GM19463 (cell line): ENCODE measurements at regions not wholly inside any gene's neighbourhood (a gene's known extent, or its start where the extent isn't known, plus 50 kb on each side); places are given as distances from the start of the nearest gene placed in this dataset.
A peak's percentile ranks its signal among the peaks of the same experiment; 100 is the strongest.
"Not testable (repeated sequence)": the region's sequence is repeated elsewhere in the genome, so short reads cannot be mapped to it uniquely, and the experiment has no call there.

Experiments used
- ATAC-seq: cut with Tn5 transposase; IDR thresholded peaks from one replicate; pipeline ENCODE4 v1.9.1; 2021; ENCODE audit warnings: mild to moderate bottlenecking, moderate library complexity; ENCODE audit not compliant: unreplicated experiment

DNA sequence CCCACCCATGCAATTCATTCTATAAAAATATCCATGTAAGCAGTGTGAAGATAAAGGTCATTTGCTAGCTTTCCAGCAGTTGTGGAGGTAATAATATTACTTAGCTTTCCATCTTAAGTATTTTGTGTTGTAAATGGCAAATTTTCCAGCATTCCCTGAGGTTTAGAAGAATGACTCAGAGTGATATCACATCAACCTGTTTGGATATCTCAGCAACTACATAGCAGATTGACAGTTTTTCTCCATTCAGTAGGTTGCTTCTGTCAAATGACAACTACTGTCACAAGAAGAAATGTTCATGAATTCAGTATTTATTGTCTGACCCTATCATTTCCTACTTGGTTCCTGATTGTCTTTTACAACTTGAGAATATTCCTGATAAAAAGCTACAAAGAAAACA lies 434.9 kb upstream of the GALNTL6 start:
- ATAC-seq = no peak

DNA sequence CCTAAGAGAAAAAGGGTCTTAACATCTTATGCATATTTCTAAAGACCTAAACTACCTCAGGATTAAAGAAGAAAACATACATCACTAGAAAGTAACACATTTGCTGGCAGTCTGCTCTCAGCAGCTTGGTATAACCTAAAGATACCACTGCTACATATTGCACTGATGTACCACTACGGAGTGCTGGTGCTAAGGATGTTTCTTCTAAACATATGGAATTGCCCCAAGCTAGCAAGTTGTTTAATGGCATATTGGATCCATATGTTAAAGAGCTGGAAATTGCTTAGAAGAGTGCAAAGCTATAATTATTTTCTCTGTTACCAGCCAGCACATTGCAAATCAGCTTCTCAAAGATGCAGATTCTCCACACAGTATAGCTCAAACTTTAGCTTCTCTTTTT lies 436.5 kb upstream of the GALNTL6 start:
- ATAC-seq = no peak

DNA sequence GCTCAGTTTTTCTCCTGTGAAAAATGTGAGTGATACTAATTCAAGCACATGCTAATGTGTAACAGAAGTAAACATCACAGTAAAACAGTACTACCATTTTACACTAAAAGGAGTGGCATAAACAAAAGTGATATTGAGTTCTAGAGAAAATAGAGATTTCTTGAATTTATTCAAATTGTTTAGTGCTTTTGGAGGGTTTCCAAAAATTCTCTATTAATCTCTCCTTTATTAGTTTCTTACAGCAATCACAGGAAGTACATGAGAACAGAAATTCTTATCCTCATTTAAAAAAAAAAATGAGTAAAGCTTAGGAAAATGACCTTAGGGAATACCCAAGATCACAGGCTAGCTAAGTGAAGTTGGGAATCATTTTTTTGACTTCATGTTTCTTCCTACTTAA lies 459.7 kb upstream of the GALNTL6 start:
- no peak for ATAC-seq

DNA sequence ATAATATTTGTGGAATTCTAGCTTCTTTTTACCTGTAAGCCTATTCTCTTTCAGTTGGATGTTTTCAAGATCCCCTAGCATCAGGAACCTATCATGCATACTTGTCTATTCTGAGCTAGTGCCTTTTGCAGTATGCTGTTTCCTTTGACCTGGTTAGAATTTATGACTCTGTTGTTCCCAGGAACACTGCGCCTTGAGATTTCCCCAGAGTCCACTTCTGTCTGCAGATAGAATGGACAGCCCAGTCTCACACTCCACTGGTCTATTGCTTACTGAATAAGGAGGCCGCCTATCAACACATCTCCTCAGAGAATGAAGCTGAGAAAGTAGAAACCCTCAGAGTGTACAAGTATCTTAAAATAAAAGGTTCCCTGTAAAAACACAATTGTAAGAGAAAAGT lies 465.1 kb upstream of the GALNTL6 start:
- no peak for ATAC-seq

DNA sequence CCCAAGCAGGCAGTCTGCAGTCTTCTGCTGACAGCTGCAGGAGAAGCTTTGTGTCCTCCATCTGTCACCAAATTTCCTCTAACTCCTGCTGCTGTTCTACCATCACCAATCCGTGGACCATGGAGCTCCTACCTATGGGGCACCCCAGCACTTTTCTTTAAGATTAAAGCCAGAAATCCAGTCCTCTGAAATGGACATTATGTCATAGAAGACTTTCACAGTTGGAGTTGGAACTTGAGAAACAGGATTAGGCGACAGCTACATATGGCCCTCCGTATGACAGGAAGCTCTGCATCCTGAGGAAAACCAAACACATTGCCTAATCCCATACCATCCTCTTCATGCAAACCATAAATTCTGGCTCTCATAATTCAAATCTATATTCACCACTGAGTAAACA lies 470.6 kb upstream of the GALNTL6 start:
- ATAC-seq = no peak

DNA sequence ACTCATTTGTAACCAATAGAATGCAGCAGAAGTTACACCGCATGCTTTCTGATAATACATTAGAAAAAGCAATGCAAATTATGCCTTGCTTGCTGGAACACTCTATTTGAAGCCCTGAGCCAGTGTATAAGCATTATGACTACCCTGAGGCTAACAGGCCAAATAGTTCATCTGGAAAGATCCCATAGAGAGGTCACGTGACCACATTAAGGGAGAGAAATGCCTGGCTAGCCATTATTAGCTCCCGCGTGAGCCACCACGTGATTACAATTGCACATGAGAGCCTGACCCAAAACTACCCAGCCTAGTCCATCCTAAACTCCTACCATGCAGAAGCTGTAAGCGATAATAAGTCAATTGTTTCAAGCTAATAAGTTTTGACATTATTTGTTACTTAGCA lies 472.9 kb upstream of the GALNTL6 start:
- ATAC-seq = no peak

DNA sequence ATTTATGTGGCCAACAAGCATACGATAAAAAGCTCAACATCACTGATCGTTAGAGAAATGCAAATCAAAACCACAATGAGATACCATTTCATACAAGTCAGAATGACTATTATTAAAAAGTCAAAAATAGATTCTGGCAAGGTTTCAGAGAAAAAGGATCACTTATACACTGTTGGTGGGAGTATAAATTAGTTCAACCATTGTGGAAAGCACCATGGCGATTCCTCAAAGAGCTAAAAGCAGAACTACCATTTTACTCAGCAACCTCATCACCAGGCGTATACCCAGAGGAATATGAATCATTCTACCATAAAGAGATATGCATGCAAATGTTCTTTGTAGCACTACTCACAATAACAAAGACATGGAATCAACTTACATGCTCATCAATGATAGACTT lies 478.7 kb upstream of the GALNTL6 start:
- peak; percentile 70 for ATAC-seq

DNA sequence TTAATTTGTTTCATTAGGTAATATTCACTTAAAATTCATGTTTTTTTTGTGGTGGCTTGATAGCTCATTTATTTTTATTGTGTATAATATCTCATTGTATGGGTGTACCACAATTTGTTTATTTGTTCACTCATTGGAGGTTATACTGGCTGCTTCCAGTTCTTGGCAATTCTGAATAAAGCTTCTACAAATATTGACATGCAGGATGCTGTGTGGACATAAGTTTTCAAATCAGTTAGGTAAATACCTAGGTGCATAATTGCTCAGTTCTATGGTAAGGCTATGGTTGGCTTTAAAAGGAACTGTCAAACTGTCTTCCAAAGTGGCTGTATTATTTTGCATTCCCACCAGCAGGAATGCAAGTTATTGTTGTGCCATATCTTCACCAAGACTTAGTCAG lies 504.5 kb upstream of the GALNTL6 start:
- no peak for ATAC-seq

DNA sequence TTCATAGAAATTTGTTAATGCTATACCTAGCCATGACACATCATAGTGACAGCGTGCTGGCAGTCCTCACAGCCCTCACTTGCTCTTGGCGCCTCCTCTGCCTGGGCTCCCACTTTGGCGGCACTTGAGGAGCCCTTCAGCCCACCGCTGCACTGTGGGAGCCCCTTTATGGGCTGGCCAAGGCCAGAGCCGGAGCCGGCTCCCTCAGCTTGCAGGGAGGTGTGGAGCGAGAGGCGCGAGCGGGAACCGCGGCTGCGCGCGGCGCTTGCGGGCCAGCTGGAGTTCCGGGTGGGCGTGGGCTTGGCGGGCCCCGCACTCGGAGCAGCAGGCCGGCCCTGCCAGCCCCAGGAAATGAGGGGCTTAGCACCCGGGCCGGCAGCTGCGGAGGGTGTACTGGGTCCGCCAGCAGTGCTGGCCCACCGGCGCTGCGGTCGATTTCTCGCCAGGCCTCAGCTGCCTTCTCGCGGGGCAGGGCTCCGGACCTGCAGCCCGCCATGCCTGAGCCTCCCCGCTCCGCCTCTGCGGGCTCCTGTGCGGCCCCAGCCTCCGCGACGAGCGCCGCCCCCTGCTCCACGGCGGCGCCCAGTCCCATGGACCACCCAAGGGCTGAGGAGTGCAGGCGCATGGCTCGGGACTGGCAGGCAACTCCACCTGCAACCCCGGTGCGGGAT lies 515.0 kb upstream of the GALNTL6 start:
- ATAC-seq = not testable (repeated sequence)

DNA sequence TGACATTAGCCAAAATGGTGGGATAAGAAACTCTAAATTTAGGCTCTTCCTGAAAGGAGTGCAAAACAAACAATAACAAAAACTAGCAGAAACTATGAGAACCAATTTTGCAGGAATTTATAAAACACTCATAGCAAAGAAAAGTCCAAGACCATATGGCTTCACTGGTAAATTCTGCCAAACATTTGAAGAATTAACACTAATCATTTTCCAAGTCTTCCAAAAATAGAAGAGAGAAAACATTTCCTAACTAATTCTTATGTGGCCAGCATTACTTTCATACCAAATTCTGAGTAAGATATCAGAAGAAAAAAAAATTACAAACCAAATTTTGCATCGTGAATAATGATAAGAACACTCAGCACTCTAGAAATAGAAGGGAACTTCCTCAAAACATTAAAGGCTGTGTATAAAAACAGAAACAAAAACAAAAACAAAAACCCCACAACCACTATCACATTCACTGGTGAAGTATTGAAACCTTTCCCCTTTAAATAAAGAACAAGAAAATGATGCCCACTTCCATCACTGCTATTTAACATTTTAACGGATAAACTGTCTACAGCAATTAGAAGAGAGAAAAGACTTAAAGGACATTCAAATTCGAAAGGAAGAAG lies 524.3 kb upstream of the GALNTL6 start:
- ATAC-seq = no peak

DNA sequence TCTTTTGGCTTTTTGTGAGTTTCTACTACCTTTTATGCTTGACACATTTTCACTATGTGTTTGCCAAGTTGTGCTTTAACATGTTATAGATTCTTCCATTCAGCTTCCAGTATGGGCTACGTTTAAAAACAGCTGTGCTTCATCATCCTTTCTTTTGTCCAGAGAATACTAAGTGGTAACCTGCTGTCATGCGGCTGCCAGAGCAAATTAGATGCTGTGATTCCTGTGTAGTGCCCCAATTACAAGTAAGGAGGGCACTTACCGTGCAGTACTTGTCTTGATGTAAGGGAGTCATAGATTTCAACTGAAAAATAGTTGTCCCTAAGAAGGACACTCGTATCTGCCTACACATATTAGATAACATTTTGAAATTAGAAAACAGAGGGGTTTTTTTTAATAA lies 531.8 kb upstream of the GALNTL6 start:
- no peak for ATAC-seq

DNA sequence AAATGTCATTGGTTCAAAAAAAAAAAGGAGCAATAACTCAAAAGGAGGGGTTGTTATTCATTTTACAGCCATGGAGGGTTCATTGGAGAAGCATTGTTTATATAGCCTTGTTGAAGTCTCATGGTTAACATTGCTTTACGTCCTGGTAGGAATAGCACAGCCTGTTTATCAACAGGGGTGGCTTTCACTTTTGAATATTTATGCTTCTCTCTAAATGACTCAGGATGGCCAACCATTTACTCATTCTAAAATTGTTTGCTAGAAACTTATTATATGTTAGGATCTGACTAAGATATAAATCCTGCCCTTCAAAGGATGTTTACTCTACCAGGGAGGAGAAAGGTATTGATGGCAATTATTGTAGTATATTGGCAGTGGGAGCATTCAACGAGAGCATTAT lies 534.1 kb upstream of the GALNTL6 start:
- ATAC-seq = no peak

DNA sequence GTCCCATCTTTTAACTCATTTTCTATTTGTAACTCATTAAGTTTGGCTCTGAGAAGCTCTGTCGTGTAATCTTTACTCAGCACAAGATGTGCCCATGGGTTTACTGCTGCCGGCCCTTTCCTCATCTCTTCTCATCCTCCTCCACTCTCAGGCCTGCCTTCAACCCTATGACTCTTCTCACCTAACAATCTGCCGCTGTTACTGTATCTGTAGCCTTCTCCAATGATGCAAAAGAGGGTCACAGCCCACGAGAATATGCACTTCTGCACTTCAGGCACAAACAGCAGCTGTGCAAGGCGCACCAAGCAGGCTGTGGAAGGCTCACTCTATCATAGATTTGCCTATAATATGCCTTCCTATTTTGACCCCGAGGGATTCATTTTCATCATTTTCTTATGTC lies 546.5 kb upstream of the GALNTL6 start:
- ATAC-seq = no peak

DNA sequence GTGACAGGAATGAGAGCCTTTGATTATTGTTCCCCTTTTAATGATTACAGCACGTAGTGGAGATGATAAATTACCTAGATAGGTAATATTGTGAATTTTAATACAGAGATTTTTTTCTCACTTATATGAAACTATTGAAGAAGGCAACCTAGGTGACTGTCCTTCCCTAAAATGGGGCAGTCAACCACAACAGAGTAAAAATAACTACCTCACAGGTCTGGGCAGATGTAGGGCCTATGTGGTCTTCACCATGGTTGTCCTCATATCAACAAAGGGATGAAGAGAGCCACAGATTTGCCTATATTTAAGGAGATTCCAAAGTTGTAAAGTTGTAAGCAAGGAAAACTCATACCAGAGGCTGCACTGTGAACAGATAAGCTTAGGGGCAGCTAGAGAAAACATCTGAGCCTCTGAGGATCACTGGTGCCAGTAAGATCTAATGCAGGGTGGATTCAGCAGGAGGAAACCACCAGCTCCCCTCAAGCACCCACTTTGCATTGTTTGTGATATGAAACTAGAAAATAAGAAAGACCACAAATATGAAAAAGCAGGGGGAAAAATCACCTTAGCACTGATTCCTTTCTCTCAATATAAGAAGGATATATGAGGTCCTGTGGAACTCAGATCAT lies 547.9 kb upstream of the GALNTL6 start:
- ATAC-seq = no peak

DNA sequence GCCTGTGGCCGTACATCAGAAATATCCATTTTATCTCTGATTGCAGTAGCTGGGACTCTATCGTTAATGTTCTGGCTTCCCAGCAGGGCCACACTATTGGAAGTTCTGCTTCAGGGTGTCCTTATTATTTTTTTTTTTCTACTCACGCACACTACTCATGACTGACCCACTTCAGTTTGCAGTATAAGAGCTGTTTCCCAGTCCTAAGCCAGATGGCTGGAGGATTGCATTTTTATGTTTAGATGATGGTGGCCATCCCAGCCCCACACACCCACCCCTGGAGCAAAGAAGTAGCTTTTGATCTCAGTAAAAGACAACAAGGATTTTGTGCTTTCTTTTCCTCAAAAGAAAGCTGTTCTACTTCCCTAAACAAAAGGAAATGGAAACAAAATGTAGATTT lies 557.0 kb upstream of the GALNTL6 start:
- ATAC-seq = no peak

DNA sequence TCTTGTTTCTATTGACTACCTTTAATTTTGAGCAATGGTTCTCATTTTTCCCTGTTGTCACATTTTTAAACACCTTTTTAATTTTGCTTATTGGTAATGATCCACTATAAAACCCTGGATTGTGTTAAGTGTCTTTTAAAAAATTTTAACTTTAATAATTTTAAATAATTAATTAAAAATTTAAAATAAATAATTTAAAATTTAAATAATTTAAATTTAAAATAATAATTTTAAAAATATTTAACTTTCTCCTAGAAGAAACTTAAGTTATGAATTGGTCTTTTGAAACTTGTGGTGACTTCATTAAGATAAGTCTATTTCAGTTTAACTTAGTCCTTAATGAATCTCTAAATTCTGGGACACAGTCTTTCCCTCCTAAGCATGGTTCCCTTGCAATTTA lies 566.3 kb upstream of the GALNTL6 start:
- no peak for ATAC-seq

DNA sequence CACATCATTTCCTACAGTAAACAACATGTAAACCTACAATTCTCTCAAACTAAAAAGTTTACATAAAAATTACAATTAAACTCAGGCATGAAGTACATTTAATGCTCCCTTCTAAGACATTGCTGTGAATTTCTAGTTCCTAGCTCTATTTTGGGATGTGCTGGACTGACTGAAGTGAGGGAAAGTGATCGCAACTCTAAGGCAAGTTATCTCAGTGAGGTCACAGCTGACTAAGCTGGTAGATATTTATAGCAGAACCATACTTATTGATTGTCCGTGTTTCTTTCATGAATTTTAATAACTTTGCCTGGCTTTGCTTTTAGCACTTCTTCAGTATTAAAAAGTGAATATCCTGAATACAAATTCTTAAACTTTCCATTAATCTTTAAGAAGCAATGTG lies 570.4 kb upstream of the GALNTL6 start:
- ATAC-seq = no peak

DNA sequence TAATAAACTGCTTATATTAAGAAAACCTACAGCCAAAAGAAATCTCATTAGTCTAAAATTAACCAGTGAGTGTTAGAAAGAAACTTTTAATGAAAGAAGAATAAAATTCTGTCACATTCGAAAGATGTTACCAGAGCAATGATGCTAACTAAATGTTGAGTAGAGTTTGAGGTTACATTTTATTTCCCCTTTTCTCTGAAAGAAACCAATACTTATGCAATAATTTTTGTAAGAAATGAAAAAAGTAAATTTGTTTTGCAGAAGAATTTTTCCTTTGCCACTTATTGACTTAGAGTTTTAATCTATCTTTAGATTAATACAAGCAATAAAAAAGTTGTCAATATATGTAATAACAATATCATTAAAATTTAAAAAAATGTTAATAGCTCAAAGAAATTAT lies 574.0 kb upstream of the GALNTL6 start:
- no peak for ATAC-seq

DNA sequence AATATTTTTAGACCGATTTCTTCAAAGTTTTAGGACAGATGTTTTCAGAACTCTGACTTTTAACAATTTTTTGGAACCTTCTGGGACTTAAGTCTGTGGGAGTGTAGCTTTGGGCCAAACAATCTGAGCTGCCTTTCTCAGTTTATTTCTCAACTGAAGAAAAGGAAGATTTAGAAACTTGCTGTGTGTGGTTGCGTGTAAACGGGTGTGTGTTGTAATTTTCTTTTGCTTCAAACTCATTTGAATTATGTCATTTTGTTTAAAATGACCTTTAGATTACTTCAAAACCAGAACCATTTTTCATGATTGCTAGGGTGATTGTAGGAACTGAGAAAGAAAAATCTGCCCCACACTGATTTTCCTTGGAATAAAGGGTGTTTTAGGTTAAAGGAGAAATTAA lies 577.7 kb upstream of the GALNTL6 start:
- ATAC-seq = no peak

DNA sequence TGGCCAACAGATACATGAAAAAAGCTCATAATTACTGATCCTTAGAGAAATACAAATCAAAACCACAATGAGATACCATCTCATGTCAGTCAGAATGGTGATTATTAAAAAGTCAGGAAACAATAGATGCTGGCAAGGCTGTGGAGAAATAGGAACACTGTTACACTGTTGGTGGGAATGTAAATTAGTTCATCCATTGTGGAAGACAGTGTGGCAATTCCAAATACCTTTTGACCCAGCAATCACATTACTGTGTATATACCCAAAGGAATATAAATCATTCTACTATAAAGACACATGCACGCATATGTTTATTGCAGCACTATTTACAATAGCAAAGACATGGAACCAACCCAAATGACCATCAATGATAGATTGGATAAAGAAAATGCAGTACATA lies 583.9 kb upstream of the GALNTL6 start:
- ATAC-seq = not testable (repeated sequence)

DNA sequence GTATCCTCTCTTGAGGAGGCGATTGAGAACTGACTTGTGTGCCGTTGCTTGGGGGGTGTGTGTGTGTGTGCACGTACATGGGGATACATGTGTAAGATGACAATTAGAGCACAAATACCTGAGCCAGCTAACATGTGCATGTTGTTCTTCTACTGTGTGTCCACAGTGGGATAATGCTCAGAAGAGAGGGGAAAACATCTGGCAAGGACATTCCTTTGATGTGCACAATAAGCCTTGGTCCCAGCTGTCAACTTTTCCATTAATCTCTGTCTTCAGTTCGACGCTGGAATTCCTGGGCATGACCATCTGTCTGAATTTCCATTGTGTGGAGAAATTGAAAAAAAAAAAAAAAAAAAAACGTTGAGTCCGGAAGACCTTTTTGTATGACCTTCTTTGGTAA lies 592.0 kb upstream of the GALNTL6 start:
- ATAC-seq = no peak

DNA sequence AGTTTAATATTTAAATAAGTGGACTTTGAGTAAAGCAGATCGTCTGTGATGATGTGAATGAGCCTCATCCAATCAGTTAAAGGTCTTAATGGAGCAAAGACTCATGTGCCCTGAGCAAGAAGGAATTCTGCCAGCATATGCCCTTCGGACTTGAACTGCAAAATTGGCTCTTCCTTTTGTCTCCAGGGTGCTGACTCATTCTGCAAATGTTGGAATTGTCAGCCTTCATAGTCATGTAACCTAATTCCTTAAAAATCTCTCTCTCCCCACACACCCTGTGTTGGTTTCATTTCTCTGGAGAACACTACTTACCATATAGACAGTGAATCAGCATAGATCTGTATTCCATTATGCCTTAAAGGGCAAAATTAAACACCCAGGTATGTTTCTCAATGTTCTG lies 609.8 kb upstream of the GALNTL6 start:
- ATAC-seq = no peak

DNA sequence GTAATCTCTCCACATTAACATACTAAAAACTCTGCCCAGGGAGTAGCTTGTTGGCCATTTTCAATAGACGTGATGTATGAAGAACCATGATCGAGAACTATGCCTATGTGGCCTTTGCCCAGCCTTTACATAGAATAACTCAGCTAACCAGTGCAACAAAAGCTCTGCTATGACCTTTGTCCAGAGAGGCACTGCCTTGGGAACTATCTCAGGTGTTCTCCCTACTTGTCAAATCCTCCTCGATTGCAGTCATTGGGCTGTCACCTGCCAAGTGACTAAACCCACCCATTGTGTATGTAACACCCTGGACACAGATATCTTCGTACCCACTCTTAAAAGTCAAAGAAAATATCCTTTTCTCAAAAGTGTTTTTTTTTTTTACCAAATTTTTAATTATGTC lies 610.3 kb upstream of the GALNTL6 start:
- no peak for ATAC-seq
